ENCODE measurements at regions not wholly inside any gene's neighbourhood (a gene's known extent, or its start where the extent isn't known, plus 50 kb on each side); places are given as distances from the start of the nearest gene placed in this dataset.

DNA sequence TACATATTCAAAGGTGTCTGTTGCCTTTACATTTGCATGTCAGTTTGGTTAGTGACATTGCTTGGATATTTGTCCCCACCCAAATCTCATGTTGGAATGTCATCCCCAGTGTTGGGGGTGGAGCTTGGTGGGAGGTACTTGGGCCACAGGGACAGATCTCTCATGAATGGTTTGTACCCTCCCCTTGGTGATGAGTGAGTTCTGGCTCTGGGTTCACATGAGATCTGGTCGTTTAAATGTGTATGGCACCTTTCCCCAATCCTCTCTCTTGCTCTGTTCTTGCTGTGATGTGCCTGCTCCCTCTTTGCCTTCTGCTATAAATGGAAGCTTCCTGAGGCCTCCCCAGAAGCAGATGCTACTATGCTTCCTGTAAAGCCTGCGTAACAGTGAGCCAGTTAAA lies 207.9 kb upstream of the DIO3 start:
- TF ChIP-seq EZH2 (IDR thresholded peaks at IDR 0.05) = no peak
- no peak for TF ChIP-seq POLR2AphosphoS5 (IDR thresholded peaks at IDR 0.05; ENCODE audit: borderline replicate concordance, low read depth, low read length)
- no peak for TF ChIP-seq FOXP2 (optimal IDR thresholded peaks at IDR 0.05; ENCODE audit: control extremely low read depth, extremely low read length, insufficient read depth)

Measured in SK-N-MC (cell line).